Adrenal gland (tissue), 5 donors: ENCODE measurements at regions not wholly inside any gene's neighbourhood (a gene's known extent, or its start where the extent isn't known, plus 50 kb on each side); places are given as distances from the start of the nearest gene placed in this dataset.
"Not testable (repeated sequence)": the region's sequence is repeated elsewhere in the genome, so short reads cannot be mapped to it uniquely, and the experiment has no call there.

Experiments used
- POLR2A ChIP-seq, 2 donors: fragments of 450-650 bp; IDR thresholded peaks; one replicate each; pipeline ENCODE4 v1.6.1; 2017; ENCODE audit warnings: antibody characterized with exemption in 2 of 2, mild to moderate bottlenecking in 2 of 2, moderate library complexity in 1 of 2
- TF ChIP-seq, protein P1 (sequence below), 6 experiments: fragments of 450-650 bp in 4 of 6; fragments of 200-600 bp in 2 of 6; sonication (generic) in 1 of 6; IDR thresholded peaks; 1 replicate in 5 of 6; 2 replicates in 1 of 6; pipeline versions ENCODE4 v1.5.1 to v1.8.0; 2016 to 2021; ENCODE audit warnings: antibody characterized with exemption in 6 of 6, mild to moderate bottlenecking in 2 of 6, moderate library complexity in 1 of 6
- donor health status: DM: no; HTN: no; CAD: no.

DNA sequence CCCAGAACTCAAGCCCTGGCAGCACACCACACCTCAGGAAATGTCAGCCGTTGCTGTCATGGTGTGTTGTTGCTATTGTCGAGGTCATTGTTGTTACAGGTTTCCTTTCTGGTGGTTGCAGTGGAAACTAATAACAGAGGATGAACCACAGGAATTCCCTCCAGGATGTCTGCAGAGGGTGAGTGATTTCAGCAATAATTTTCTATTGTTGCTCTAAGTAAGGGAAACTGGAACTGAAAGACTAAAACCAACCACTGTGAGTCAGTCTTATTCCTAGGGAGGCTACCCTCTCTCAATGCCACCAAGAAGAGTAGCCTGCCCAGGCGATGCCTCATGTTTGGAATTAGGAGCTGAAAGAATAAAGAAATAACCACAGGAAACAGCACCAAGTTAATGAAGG lies 102.6 kb downstream of the TRIM69 start:
- TF ChIP-seq POLR2A (IDR thresholded peaks at IDR 0.05) = not testable (repeated sequence)
- TF ChIP-seq, protein P1, sequence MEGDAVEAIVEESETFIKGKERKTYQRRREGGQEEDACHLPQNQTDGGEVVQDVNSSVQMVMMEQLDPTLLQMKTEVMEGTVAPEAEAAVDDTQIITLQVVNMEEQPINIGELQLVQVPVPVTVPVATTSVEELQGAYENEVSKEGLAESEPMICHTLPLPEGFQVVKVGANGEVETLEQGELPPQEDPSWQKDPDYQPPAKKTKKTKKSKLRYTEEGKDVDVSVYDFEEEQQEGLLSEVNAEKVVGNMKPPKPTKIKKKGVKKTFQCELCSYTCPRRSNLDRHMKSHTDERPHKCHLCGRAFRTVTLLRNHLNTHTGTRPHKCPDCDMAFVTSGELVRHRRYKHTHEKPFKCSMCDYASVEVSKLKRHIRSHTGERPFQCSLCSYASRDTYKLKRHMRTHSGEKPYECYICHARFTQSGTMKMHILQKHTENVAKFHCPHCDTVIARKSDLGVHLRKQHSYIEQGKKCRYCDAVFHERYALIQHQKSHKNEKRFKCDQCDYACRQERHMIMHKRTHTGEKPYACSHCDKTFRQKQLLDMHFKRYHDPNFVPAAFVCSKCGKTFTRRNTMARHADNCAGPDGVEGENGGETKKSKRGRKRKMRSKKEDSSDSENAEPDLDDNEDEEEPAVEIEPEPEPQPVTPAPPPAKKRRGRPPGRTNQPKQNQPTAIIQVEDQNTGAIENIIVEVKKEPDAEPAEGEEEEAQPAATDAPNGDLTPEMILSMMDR (IDR thresholded peaks at IDR 0.05) = not testable (repeated sequence)
